ENCODE measurements at regions not wholly inside any gene's neighbourhood (a gene's known extent, or its start where the extent isn't known, plus 50 kb on each side); places are given as distances from the start of the nearest gene placed in this dataset.

GRCh38 chr1:102431253-102431652, 434.5 kb upstream of the OLFM3 start:
- TF ChIP-seq CTCF (IDR thresholded peaks at IDR 0.05): no peak
- H3K9me3 Mint-ChIP-seq: peaks cover 2% of the 10 kb centered on the region
- H3K36me3 ChIP-seq (ENCODE audit: insufficient read depth, low read length): no peaks in the 10 kb centered on the region
- intact Hi-C loops (cut with DNase I, micrococcal nuclease): no loop called here
- ChIA-PET POLR2A (no interaction called here), CTCF (no interaction called here)
- no peak overlapping the region for H3K27ac Mint-ChIP-seq
- no peak overlapping the region for H3K4me3 ChIP-seq (ENCODE audit: low read length)
- H3K27me3 Mint-ChIP-seq: no peaks in the 10 kb centered on the region
- H3K4me1 ChIP-seq (ENCODE audit: insufficient read depth, low read length): no peaks in the 10 kb centered on the region
- H3K36me3 Mint-ChIP-seq (ENCODE audit: low read depth): no peaks in the 10 kb centered on the region
- no peaks in the 10 kb centered on the region for H3K27me3 ChIP-seq (ENCODE audit: control insufficient read depth in 1 of 2, insufficient read depth in 2 of 2, low read length in 2 of 2)
- DNase-seq: no peak
- H3K4me1 Mint-ChIP-seq (ENCODE audit: low read depth): no peaks in the 10 kb centered on the region
- H3K4me3 Mint-ChIP-seq: no peak overlapping the region
- H3K9me3 ChIP-seq (ENCODE audit: control insufficient read depth in 1 of 2, insufficient read depth in 1 of 2, low read length in 2 of 2): no peaks in the 10 kb centered on the region
- no peak for ATAC-seq (ENCODE audit: poor library complexity)
- no peak overlapping the region for H3K27ac ChIP-seq (ENCODE audit: low read depth in 1 of 2, low read length in 2 of 2)

GRCh38 chr1:102420034-102420433, 423.3 kb upstream of the OLFM3 start:
- H3K27me3 ChIP-seq (ENCODE audit: control insufficient read depth in 1 of 2, insufficient read depth in 2 of 2, low read length in 2 of 2): no peaks in the 10 kb centered on the region
- Mint-ChIP-seq H3K4me3 (no peak overlapping the region), H3K9me3 (no peaks in the 10 kb centered on the region), H3K27me3 (no peaks in the 10 kb centered on the region), H3K36me3 (ENCODE audit: low read depth) (no peaks in the 10 kb centered on the region), H3K4me1 (ENCODE audit: low read depth) (no peaks in the 10 kb centered on the region), H3K27ac (no peak overlapping the region)
- POLR2A ChIA-PET: no interaction called here
- H3K36me3 ChIP-seq (ENCODE audit: insufficient read depth, low read length): no peaks in the 10 kb centered on the region
- ATAC-seq (ENCODE audit: poor library complexity): no peak
- H3K4me3 ChIP-seq (ENCODE audit: low read length): no peak overlapping the region
- H3K27ac ChIP-seq (ENCODE audit: low read depth in 1 of 2, low read length in 2 of 2): no peak overlapping the region
- no peaks in the 10 kb centered on the region for H3K4me1 ChIP-seq (ENCODE audit: insufficient read depth, low read length)
- no peak for TF ChIP-seq CTCF (IDR thresholded peaks at IDR 0.05)
- H3K9me3 ChIP-seq (ENCODE audit: control insufficient read depth in 1 of 2, insufficient read depth in 1 of 2, low read length in 2 of 2): no peaks in the 10 kb centered on the region
- intact Hi-C loops (cut with DNase I, micrococcal nuclease): no loop called here
- CTCF ChIA-PET: no interaction called here
- no peak for DNase-seq

Measured in CD4-positive, alpha-beta T cell (primary cell).